RPMI8226 (cell line): ENCODE measurements at regions not wholly inside any gene's neighbourhood (a gene's known extent, or its start where the extent isn't known, plus 50 kb on each side); places are given as distances from the start of the nearest gene placed in this dataset.

ENCODE experiments used
- DNase-seq: peaks from one replicate; pipeline ENCODE4 v3.0.0-alpha.2; 2015

DNA sequence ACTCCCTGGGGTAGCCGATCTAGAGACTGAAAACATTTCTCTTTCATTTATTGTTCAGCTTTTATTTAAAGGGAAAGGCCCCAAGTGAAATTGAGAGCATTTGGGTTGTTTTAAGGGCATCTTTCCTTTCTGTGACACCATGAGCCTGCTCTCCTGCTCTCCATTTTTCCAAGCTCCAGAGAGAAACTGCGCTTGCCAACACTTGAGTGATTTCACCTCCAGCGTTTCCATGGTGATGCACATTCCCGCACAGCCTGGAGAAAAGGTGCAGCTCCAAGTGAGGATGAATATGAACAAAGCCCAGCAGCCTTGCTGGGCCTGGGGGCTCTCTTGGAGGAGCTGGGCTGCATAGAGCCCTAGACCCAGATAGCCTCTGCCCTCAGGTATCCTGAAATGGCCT, 159.2 kb upstream of the PPP2R3A start:
- no peak for DNase-seq

DNA sequence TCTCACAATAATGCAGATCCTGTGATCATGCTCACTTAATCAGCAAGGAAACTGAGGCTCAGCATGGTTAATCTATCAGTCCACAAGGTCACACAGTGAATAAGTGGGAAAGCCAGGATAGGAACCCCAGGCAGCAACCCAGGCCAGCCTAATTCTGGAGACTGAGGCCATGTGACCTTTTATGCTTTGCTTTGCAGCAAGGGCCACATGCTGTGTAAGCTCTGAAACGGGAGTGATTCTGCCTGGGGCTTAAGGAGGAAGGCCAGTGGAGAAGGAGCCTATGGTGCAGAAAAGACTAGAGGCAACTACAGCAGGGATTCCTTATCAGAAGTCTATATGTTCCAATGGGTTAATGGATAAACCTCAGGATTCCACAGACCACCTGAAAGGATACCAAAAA, 157.6 kb upstream of the PPP2R3A start:
- no peak for DNase-seq

DNA sequence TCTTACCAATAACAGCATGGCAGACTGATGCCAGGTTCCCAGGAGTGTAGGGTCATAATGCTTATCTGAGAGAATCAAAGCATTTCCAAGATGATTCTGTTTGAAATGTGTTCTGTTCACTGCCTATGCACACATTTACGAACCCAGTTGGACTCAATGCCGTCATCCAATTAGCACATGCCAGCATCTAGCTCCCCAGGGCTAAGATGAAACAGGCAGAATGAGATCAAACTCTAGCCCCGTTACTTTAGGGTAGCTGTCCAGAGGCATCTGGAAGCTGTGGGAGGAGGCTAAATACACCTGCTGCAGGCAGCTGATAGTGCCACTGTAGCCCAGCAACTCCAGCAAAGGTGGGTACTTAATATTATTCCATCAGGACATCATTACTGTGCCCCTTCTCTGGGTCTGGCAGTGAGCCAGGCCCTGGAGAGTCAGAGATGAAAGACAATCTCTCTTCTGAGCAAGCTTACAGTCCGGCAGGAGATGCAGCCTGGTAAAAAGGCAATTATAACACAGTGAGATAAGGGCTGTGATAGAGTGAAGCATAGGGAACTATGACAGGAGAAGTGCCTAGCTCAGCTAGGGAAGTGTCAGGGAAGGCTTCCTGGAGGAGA, 156.4 kb upstream of the PPP2R3A start:
- DNase-seq = no peak

DNA sequence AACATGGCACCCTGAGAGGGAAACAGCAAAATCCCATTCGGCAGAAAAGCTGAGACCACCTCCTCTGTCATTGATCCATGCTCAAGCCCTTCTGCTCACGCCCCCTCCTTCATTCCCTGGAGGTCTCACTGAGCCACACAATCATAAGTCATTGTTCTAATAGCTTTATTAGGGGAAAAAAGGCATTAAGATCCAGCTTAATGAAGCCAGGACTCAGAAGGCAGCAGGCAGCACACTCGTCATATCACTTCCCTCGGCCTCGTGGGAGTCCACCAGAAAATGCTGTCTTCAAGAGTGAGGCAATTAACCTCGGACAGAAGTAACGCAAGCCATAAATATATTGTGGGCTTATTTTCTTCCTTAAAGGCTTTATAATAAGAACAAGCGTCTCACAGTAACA, 153.9 kb upstream of the PPP2R3A start:
- DNase-seq = no peak

DNA sequence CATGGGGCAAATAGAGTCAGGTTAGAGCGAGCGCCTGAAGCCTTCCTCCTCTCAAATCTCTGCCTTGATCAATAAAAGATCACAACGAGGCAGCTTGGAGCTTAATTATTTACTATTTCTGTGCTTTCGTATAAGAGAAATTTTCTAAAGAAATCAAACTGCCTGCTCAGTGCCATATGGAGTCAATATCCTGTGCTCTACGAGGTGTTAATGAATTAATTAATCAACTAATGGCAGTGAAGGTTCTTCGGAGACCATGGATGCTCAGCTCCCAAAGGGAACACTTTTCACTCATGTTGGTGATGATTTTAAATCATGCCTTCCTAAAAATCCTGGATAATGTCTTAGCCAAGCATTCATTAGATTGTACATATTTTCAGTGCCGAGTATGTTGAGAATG, 153.5 kb upstream of the PPP2R3A start:
- DNase-seq = no peak

DNA sequence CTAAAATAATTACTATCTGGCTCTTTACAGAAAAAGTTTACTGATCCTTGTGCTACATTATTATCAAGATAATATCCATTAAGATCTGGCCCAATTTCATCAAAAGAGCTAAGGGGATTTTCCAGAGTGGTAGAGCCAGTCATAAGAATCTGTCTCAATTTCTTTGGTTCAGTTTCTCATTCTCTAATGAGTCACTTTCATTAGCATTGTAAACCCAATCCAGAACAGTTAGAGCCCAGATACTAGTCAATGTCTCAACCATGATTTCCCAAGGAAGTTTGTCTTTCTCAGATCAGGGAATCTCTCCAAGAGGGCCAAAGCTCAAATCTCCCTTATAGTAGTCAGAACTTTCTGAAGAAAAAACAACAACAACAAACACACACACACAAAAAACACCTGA, 131.1 kb upstream of the PPP2R3A start:
- DNase-seq = no peak

DNA sequence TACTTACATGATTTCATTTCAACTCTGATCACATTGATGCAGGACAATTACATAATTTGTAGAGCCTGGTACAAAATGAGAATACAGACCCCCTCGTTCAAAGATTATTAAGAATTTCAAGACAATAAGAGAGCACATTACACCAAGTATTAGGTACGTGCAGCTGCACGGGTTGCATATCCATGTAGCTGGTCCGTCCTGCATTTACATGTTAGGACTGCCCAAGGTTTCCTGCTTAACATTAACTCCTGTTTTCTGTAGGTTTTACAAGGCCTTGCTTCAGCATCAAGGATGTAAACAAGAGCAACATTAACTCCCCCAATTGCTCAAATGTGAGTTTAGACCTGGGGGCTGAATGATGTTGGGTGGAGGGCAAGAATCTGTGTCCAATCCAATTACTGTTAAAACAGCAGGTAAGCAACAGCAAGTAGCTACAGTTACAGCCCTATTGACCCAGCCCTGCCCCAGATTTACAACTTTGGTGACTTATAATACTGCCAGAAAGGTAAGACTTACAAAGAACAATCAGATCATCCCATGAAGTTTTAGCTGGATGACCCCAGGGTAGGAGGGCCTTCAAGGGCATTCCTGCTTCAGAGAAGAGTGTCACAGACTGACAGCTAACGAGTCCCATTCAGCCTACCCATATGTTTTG, 127.4 kb upstream of the PPP2R3A start:
- DNase-seq = no peak

DNA sequence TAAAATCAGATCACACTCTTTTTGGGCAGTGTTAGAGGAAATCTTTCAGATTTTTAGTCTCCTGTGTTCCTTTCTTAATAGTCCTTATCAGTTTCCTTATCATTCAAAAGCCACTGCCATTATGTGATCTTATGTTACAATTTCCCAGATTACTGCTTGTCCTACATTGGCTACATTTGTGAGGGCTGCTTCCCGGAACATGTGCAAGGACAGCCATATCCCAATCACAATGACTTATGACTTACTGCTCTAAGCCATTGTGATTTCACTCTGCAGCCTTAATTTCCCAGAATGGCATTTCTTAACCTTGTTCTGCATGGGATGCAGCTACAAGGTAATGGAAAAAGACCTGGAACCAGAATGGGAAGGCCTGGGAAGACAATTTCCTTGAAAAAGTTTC, 125.1 kb upstream of the PPP2R3A start:
- no peak for DNase-seq

DNA sequence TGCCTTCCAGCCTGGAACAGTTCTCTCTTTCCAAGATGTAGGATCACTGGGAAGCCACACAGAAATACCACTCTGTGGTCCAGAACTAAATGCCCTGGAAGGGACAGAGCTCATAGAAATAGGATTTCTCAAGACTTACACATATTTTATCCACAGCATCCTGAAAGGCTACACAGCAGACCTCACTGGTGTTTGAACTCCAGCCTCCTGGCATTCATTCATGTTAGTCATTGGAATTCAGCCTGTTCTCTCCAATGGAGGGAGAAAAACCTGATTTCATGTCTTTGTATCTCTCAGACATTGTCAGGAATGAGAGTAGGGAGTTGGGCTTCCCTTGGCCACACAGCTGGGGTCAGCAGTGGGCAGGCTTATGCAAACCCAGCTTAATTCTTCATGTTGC, 121.1 kb upstream of the PPP2R3A start:
- no peak for DNase-seq

DNA sequence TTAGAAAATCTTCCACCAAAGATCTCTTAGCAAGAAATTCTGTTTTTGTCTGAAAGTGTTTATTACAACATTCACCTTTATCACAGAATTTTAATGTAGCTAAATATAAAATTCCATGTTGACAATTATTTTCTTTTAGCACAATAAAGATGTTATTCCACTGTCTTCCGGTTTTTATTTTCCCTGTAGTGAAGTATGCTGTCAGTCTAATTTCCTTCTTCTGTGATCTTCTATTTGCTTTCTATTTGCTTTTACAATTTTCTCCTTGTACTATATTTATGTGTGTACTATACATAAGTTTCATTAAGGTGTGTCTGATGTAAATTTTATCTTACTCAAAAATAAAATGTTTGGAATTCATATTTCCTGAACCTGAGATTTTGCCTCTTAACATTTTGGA, 117.5 kb upstream of the PPP2R3A start:
- no peak for DNase-seq

DNA sequence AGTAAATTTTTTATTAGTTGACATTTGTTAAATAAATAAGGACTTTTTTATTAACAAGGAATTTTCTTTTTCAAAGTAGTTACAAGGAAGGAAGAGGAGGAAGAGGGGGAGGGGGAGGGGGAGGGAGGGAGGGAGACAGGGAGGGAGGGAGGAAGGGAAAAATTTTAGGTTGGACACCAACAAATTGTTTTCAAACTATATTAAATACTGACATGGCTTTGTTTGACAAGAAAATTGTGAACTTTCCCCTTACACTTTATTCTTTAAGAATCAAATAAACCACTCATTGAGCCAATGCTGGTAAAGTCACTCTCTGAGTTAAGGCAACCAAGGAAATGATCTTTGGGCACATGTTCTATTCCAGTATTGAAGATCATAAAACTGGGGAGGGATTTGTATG, 115.7 kb upstream of the PPP2R3A start:
- DNase-seq = no peak

DNA sequence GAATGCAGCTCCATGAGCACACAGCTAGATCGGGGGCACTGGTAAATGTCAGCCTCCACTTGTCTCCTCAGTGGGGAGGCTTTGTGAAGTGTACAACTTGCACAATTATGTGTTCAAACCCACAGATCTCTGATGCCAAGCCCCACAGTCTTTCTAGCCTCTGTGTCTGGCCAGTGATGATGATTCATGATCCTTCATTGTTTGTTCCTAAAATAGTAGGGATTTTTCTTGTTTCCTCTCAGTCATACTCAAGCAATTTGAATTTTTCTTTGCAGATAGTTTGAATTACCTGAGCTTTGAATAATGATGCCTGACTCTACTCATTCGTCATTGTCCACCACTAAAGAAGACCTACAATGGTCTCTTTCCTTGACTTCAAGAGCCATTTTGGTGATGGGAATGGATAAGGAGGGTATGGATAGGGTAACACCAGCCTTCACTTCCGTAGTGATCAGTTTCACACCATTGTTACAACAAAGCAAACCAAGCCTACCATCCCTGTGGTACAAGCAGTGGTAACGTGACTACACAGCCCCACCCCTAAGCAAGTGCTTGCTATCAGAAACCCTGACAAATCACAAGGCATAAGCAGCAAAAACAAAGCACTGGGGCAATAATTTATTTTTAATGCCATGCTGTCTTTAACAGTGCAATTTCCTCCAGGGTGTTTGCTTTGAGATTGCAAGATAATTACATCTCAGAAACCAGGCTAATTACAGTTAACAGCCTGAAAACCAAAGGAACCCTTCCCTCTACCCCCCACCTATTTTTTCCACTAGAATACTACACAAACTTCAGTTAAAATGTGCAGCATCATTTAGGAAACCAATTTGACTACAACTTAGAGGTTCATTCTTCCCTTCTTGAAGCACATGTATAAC, 114.1 kb upstream of the PPP2R3A start:
- no peak for DNase-seq

DNA sequence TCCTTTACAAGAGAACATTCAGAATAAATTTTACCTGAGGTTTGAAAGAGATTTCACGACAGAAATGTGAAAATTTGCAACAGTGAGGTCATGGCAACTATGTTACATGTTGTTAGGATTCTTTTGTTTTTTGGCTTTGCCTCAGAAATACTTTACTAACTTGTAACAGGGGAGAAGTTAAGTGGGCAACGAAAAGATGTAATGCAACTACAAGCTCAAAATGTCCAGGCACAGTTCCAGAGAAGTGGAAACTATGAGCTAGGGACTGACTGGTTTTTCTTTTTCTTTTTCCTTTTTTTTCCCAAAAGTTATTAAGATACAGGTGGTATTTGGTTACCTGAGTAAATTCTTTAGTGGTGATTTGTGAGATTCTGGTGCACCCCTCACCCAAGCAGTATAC, 111.5 kb upstream of the PPP2R3A start:
- no peak for DNase-seq

DNA sequence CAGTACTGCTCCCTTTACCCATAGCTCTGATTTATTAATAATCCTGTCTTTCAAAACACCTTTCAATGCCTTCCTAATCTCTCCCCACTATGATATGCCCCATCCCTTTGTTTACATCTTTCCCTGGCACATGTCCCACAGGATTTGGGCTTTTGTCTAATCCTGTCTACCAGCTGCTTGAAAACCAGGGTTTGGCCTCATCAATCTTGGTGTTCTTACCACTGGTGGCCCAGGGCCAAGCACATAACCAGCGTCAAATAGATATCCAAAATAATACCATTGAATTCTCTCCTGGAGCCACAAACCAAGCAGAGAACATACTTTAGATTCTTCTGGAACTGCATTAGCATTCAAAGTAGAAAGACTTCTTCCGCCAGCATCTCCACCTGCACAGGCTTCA, 104.8 kb upstream of the PPP2R3A start:
- DNase-seq = no peak

DNA sequence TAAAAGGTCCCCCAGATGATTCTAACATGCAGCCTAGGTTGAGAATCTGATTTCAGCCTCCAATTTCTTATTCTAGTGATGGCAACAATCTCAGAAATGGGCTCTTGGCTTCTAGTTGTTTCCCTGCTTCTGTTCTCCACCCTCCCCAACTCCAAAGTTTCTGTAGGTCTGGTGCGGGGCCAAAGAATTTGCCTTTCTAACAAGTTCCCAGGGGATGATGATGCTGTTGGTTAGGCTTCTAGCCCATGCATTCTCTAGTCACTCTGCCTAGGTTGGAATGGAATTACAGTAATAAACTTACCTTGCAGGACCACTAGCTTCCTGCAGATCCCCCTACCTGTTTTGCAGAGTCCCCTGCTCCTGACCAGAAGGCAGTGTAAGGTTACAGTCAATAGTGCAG, 103.2 kb upstream of the PPP2R3A start:
- DNase-seq = no peak

DNA sequence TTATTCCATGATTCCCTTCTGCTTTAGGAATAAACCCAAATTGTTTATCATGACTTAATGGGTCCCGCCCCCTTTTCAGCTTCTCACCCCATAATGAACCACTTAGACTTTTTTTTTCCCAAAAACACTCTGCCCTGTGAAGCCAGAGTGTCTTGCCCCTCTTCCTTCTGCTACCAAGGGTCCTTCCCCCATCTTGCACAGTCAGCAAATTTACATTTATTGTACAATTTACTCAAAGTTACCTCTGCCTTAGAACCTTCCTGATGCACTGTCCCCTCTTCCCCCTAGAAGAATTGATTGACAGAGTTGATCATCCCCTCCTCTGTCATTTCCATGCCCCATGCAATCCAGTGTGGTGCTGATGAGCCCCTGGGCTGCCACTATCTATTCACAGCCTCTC, 101.5 kb upstream of the PPP2R3A start:
- DNase-seq = no peak

DNA sequence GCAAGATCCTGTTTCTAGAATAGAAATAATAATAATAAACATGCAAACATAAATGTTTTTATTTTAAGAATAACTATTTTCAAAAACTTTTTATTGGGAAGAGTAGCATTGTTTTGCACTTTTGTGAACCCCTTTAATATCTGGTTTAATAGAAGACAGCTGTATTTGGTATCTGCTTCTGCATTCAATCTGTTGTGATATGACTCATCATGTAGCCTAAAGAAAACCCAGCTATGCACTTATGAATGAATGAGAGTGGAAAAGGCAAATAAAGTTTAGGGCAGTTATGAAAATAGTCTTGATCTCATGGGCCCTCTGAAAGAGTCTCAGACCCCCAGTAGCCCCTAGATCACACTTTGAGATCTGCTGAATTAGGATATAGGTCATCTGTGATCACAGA, 100.4 kb upstream of the PPP2R3A start:
- DNase-seq = no peak

DNA sequence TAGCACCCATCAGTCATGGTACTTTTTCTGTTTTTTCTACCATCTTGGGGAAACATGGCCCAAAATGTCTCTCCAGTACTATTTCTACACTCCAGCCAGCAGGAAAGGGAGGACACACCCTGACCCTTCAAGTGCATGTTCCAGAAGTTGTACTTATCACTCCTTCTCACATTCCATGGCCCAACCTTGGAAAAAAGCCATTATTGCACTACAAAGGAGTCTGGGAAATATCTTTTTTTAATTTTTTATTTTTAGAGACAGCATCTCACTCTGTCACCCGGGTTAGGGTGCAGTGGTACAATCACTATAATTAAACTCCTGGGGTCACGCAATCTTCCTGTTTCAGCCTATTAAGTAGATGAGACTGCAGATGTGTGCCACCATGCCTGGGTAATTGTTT, 100.0 kb upstream of the PPP2R3A start:
- no peak for DNase-seq

DNA sequence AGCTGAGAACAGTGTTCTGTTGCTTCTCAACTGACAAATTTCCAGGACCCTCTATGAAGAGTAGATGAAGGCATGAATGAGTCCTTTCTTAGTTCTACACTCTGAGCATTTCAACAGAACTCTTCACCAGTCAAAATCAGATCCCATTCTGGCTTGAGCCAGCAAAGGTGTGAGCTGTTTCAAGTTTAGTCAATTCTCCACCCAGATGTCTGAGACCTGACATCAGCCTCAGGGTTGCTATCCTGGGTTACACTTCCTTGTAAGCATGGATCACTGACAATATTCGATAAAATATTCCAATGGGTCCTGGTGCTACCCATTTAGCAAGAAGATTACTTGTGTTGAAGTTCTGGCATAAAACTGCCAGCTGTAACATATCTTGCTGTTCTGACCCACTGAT, 97.6 kb upstream of the PPP2R3A start:
- no peak for DNase-seq

DNA sequence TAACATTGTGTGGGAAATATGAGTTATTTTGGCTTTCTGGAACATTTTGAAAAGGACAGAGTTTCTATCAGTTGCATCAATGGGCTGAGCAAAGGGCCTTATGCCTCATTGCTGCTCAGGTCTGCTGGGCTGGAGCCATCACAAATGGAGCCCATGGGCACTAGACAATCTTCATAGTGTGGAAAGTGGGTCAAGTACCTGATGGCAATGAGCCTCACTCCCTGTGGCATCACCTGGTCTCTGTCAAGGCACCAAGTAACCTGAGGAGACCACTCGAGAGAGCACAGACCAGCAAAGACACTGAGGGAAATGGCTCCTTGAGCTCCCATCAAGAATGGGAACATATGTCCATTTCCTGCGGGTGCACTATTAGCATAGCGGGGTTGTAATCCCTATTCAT, 96.7 kb upstream of the PPP2R3A start:
- DNase-seq = no peak

DNA sequence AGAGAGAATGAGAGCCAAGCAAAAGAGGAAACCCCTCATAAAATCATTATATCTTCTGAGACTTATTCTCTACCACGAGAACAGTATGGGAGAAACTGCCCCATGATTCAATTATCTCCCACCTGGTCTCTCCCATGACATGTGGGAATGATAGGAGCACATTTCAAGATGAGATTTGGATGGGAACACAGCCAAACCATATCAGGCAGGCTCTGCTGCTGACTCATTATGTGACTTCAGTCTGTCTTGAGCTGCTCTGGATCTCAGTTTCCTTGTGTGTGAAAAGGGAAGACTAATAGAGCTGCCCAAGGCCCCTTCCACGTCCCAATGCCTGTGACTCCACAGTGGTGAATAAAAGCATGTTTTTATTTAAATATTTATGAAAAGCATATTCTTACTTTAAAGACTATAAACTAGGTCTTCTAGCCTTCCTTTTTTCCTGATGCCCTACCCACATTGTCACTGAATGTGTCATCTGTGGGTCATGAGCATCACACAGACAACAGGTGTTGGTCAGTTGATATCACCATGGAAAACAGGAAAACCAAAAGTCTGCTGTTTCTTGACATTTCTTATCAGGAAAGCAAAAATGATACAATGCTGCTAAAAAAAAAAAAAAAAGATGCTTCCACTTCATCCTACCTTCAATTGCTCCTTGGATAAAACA, 96.0 kb upstream of the PPP2R3A start:
- DNase-seq = no peak

DNA sequence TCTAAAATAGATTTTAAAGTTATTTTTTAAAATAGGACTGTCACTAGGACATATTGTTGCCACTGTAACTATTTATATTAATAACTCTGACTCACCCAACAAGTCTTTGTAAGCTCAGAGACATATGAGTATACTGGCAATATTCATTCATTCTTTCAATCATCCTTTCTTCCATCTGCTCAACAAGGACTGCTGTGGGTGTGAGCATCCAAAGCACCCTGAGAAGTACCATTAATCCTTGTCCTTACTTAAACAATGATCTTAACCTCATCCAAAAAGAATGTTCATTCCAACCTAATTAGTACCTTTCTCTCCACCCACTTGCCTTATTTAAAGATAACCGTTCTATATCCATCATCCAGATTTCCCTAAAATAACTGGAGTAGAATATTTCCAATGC, 94.2 kb upstream of the PPP2R3A start:
- no peak for DNase-seq

DNA sequence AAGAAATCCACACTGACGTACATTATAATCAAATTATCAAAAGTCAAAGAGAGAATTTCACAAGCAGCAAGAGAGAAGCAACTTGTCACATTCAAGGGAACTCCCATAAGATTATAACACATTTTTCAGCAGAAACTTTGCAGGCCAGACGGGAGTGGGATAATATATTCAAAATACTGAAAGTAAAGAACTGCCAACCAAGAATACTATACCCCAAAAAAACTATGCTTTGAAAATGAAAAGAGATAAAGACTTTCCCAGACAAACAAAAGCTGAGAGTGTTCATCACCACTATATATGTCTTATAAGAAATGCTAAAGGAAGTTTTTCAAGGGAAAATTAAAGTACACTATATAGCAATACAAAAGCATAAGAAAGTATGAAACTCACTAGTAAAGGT, 91.5 kb upstream of the PPP2R3A start:
- no peak for DNase-seq

DNA sequence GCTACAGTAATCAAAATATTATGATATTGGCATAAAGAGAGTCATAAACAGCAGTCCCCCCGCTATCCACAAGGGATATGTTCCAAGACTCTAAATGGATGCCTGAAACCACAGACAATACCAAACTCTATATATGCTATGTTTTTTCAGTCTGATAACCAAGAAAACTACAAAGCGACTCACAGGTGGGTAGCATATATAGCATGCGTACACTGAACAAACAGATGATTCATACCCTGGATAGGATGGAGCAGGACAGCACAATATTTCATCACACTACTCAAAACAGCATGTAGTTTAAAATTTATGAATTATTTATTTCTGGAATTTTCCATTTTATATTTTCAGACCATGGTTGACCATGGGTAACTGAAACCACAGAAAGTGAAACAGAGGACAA, 87.0 kb upstream of the PPP2R3A start:
- no peak for DNase-seq
